GM21717 (cell line): ENCODE measurements at regions not wholly inside any gene's neighbourhood (a gene's known extent, or its start where the extent isn't known, plus 50 kb on each side); places are given as distances from the start of the nearest gene placed in this dataset.

Experiments
- ATAC-seq: cut with Tn5 transposase; IDR thresholded peaks from one replicate; pipeline ENCODE4 v1.9.1; 2021; ENCODE audit warnings: mild to moderate bottlenecking, moderate library complexity; ENCODE audit not compliant: unreplicated experiment

GRCh38 chr20:52655395-52655794 lies 316.8 kb upstream of the TSHZ2 start:
- ATAC-seq = no peak

GRCh38 chr20:52654567-52654966 lies 317.6 kb upstream of the TSHZ2 start:
- ATAC-seq = no peak

GRCh38 chr20:52652271-52652670 lies 319.9 kb upstream of the TSHZ2 start:
- ATAC-seq = no peak

GRCh38 chr20:52649727-52650126 lies 322.4 kb upstream of the TSHZ2 start:
- ATAC-seq = no peak

GRCh38 chr20:52645822-52646221 lies 326.3 kb upstream of the TSHZ2 start:
- no peak for ATAC-seq

- no peak for ATAC-seq
These were observed 329.1 kb upstream of the TSHZ2 start for GRCh38 chr20:52643034-52643433.

GRCh38 chr20:52637201-52637600 lies 335.0 kb upstream of the TSHZ2 start:
- ATAC-seq = no peak

- ATAC-seq = no peak
These were observed 340.7 kb upstream of the TSHZ2 start for GRCh38 chr20:52631469-52631868.

GRCh38 chr20:52630138-52630537 lies 342.0 kb upstream of the TSHZ2 start:
- no peak for ATAC-seq

GRCh38 chr20:52624281-52624680 lies 347.9 kb upstream of the TSHZ2 start:
- ATAC-seq = no peak

GRCh38 chr20:52622081-52622480 lies 350.1 kb upstream of the TSHZ2 start:
- ATAC-seq = no peak

GRCh38 chr20:52621401-52621800 lies 350.8 kb upstream of the TSHZ2 start:
- ATAC-seq = no peak

GRCh38 chr20:52619671-52620070 lies 352.5 kb upstream of the TSHZ2 start:
- no peak for ATAC-seq

- ATAC-seq = no peak
These were observed 353.1 kb upstream of the TSHZ2 start for GRCh38 chr20:52619101-52619500.

GRCh38 chr20:52616629-52617028 lies 355.5 kb upstream of the TSHZ2 start:
- ATAC-seq = no peak

GRCh38 chr20:52614051-52614863 lies 357.9 kb upstream of the TSHZ2 start:
- no peak for ATAC-seq

- ATAC-seq = no peak
These were observed 360.0 kb upstream of the TSHZ2 start for GRCh38 chr20:52612046-52612632.

- no peak for ATAC-seq
These were observed 361.4 kb upstream of the TSHZ2 start for GRCh38 chr20:52610749-52611148.

GRCh38 chr20:52601295-52601971 lies 370.7 kb upstream of the TSHZ2 start:
- ATAC-seq = no peak

GRCh38 chr20:52596256-52596655 lies 375.9 kb upstream of the TSHZ2 start:
- ATAC-seq = no peak

GRCh38 chr20:52595518-52595917 lies 376.6 kb upstream of the TSHZ2 start:
- ATAC-seq = no peak

GRCh38 chr20:52593654-52594053 lies 378.5 kb upstream of the TSHZ2 start:
- ATAC-seq = no peak
